Caki2 (cell line): ENCODE measurements at regions not wholly inside any gene's neighbourhood (a gene's known extent, or its start where the extent isn't known, plus 50 kb on each side); places are given as distances from the start of the nearest gene placed in this dataset.
A peak's percentile ranks its signal among the peaks of the same experiment; 100 is the strongest.
"Not testable (repeated sequence)": the region's sequence is repeated elsewhere in the genome, so short reads cannot be mapped to it uniquely, and the experiment has no call there.

Experiments
- DNase-seq: peaks from one replicate; pipeline ENCODE4 v3.0.0-alpha.2; 2015; ENCODE audit warnings: low read depth
- in situ Hi-C: cut with HindIII; loops from 2 replicates; pipeline ENCODE4 v1.10.0; 2016; ENCODE audit warnings: low sequenced_read_pairs, low pct_unique_long_range_greater_than_20kb, mixed read lengths

GRCh38 chr1:173295995-173296394, 88.9 kb upstream of the TNFSF4 start:
- in situ Hi-C loops: no loop called here
- DNase-seq: no peak

GRCh38 chr1:173297798-173298391, 90.8 kb upstream of the TNFSF4 start:
- in situ Hi-C loops: no loop called here
- no peak for DNase-seq

GRCh38 chr1:173300061-173301044, 93.2 kb upstream of the TNFSF4 start:
- in situ Hi-C loops: no loop called here
- no peak for DNase-seq

- peak; percentile 1 for DNase-seq
- in situ Hi-C loops: no loop called here
These were observed 94.4 kb upstream of the TNFSF4 start for GRCh38 chr1:173301507-173301906.

- DNase-seq: no peak
- in situ Hi-C loops: no loop called here
These were observed 95.2 kb upstream of the TNFSF4 start for GRCh38 chr1:173302366-173302765.

- in situ Hi-C loops: no loop called here
- DNase-seq: no peak
These were observed 96.0 kb upstream of the TNFSF4 start for GRCh38 chr1:173302890-173303829.

GRCh38 chr1:173303984-173304383, 96.9 kb upstream of the TNFSF4 start:
- in situ Hi-C loops: no loop called here

GRCh38 chr1:173304529-173305227, 97.5 kb upstream of the TNFSF4 start:
- in situ Hi-C loops: no loop called here

More at GRCh38 chr1:173303984-173304383, 96.9 kb upstream of the TNFSF4 start:
- DNase-seq: no peak

GRCh38 chr1:173307845-173308244, 100.7 kb upstream of the TNFSF4 start:
- no peak for DNase-seq
- in situ Hi-C loops: no loop called here

More at GRCh38 chr1:173304529-173305227, 97.5 kb upstream of the TNFSF4 start:
- DNase-seq: no peak

GRCh38 chr1:173314656-173315055, 107.5 kb upstream of the TNFSF4 start:
- in situ Hi-C loops: no loop called here
- no peak for DNase-seq

- in situ Hi-C loops: no loop called here
- no peak for DNase-seq
These were observed 108.2 kb upstream of the TNFSF4 start for GRCh38 chr1:173315296-173315695.

- in situ Hi-C loops: no loop called here
- no peak for DNase-seq
These were observed 111.7 kb upstream of the TNFSF4 start for GRCh38 chr1:173318788-173319187.

- DNase-seq, in situ Hi-C loops: not testable (repeated sequence)
These were observed 117.2 kb upstream of the TNFSF4 start for GRCh38 chr1:173324352-173324751.

- in situ Hi-C loops, DNase-seq: not testable (repeated sequence)
These were observed 120.9 kb upstream of the TNFSF4 start for GRCh38 chr1:173327987-173328386.

- DNase-seq: no peak
- in situ Hi-C loops: no loop called here
These were observed 121.8 kb upstream of the TNFSF4 start for GRCh38 chr1:173328961-173329360.

- DNase-seq: no peak
- in situ Hi-C loops: no loop called here
These were observed 122.6 kb upstream of the TNFSF4 start for GRCh38 chr1:173329726-173330125.

- in situ Hi-C loops: no loop called here
- no peak for DNase-seq
These were observed 123.2 kb upstream of the TNFSF4 start for GRCh38 chr1:173330149-173330951.
